Cardiac muscle cell (in vitro differentiated cells and primary cell): ENCODE measurements at regions not wholly inside any gene's neighbourhood (a gene's known extent, or its start where the extent isn't known, plus 50 kb on each side); places are given as distances from the start of the nearest gene placed in this dataset.
"Not testable (repeated sequence)": the region's sequence is repeated elsewhere in the genome, so short reads cannot be mapped to it uniquely, and the experiment has no call there.

Source experiments
- DNase-seq, 2 donors: peaks; one replicate each; pipeline versions ENCODE4 v3.0.0 to v3.0.0-alpha.2; 2010 to 2017; ENCODE audit warnings: low read depth in 1 of 2, low spot score in 1 of 2
- H3K27ac ChIP-seq: fragments of 200-600 bp; sonication (generic); 2 replicates; pipeline ENCODE4 v1.5.1; 2016
- H3K27me3 ChIP-seq: fragments of 200-600 bp; sonication (generic); 2 replicates; pipeline ENCODE4 v1.6.0; 2016; ENCODE audit warnings: control low read depth
- H3K36me3 ChIP-seq: fragments of 200-600 bp; sonication (generic); 2 replicates; pipeline ENCODE4 v1.5.1; 2016; ENCODE audit warnings: control low read depth
- H3K4me1 ChIP-seq: fragments of 200-600 bp; sonication (generic); 2 replicates; pipeline ENCODE4 v1.8.1; 2017; ENCODE audit warnings: low read depth, mild to moderate bottlenecking, mixed run types
- H3K4me3 ChIP-seq: fragments of 200-600 bp; sonication (generic); 2 replicates; pipeline ENCODE4 v1.5.1; 2016; ENCODE audit warnings: mild to moderate bottlenecking
- H3K9me3 ChIP-seq: fragments of 200-600 bp; sonication (generic); 2 replicates; pipeline ENCODE4 v1.5.1; 2017; ENCODE audit warnings: low read depth, mild to moderate bottlenecking, control low read depth
- CTCF ChIP-seq: IDR thresholded peaks from 2 replicates; pipeline ENCODE4 v1.5.1; 2012; ENCODE audit warnings: low read depth, mild to moderate bottlenecking, low read length

GRCh38 chr17:30720013-30720471, 104.5 kb downstream of the CRLF3 start:
- no peak for TF ChIP-seq CTCF
- no peak overlapping the region for H3K27ac ChIP-seq
- H3K4me3 ChIP-seq = no peak overlapping the region
- no peaks in the 10 kb centered on the region for H3K9me3 ChIP-seq
- H3K4me1 ChIP-seq = no peaks in the 10 kb centered on the region
- no peaks in the 10 kb centered on the region for H3K27me3 ChIP-seq
- H3K36me3 ChIP-seq = no peaks in the 10 kb centered on the region
- no peak for DNase-seq

- not testable (repeated sequence) for H3K4me3 ChIP-seq, H3K27me3 ChIP-seq, H3K9me3 ChIP-seq, H3K4me1 ChIP-seq, H3K27ac ChIP-seq, H3K36me3 ChIP-seq
- DNase-seq = peak; percentile 64 to 66
- peak; percentile 56 for TF ChIP-seq CTCF
Observed at GRCh38 chr17:30719131-30719973, 105.1 kb downstream of the CRLF3 start.

DNA sequence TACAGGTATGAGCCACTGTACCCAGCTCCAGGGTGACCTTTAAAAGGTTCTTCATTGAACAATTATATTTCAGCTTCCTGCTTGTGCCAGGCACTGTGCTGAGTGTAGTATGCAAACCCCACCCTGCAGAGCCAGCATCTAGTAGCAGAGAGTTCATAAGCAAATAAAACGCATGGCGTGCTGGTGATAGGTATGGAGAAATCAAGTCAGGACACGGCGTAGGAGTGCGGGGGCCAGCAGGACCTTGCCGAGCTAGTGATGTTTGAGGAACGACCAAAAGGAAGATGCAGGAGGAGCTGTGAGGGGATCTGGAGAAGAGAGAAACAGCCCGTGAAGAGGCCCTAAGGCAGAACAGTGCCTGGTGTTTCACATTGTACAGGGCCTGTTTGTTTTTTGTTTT, 105.8 kb downstream of the CRLF3 start:
- not testable (repeated sequence) for DNase-seq, H3K27me3 ChIP-seq, H3K4me3 ChIP-seq, H3K27ac ChIP-seq, H3K4me1 ChIP-seq, H3K9me3 ChIP-seq, H3K36me3 ChIP-seq

DNA sequence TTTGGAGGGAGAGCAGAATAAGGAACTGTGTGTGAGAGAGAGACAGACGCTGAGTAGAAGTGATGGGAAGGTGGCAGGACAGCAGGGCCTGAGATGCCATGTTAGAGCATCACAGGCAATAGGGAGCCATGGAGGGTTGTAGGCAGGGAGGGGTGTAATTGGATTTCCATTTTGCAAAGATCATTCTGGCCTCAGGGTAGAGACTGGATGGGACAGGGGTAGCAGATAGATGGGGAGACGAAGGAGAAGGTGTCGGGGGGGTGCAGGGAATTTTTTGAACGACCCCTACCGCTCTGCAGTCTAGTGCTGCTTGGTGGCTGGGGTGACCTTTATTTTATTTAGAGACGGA, 106.4 kb downstream of the CRLF3 start:
- H3K9me3 ChIP-seq = not testable (repeated sequence)

DNA sequence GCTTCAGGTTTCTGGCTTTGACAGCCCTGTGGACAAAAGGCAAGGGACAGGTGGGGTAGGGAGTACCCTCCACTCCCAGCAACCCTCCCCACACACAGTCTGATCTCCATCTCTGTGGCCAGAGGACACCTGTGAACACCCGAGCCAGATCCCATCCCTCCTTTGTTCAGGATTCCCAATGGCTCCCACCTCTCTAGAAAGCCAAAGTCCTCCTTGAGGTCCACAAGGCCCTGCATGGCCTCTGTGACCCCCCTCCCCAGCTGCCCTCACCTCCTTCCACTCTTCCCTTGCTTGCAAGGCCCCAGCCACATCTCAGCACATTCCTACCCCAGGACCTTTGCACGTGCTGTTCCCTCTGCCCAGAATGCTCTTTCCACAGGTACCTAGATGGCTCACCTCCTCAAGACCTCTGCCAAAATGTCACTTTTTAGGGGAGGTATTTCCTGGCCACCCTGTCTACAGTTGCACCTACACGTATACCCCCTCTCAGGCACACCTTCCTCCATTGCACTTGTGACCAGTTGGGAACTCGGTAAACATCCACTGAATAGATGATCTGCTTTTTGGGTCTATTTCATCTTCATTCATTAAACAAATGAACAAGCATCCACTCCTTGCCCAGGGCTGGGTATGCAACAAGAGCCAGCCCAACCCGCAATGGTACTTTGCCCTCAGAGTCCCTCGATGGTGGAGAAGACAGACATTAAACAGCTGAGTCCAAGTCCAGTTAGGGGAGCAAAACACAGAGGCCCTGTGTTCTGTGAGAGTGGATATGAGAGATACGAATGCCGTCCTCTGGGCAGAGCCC, 107.0 kb downstream of the CRLF3 start:
- H3K36me3 ChIP-seq = no peaks in the 10 kb centered on the region
- DNase-seq = no peak
- no peak for TF ChIP-seq CTCF
- no peak overlapping the region for H3K4me3 ChIP-seq
- no peaks in the 10 kb centered on the region for H3K27me3 ChIP-seq
- H3K9me3 ChIP-seq = no peaks in the 10 kb centered on the region
- H3K27ac ChIP-seq = no peak overlapping the region
- no peaks in the 10 kb centered on the region for H3K4me1 ChIP-seq

More for the DNA sequence above, 106.4 kb downstream of the CRLF3 start:
- H3K27me3 ChIP-seq, H3K4me3 ChIP-seq, H3K27ac ChIP-seq, DNase-seq, H3K4me1 ChIP-seq, H3K36me3 ChIP-seq: not testable (repeated sequence)

- H3K4me1 ChIP-seq = no peaks in the 10 kb centered on the region
- no peaks in the 10 kb centered on the region for H3K9me3 ChIP-seq
- H3K36me3 ChIP-seq = no peaks in the 10 kb centered on the region
- peak; percentile 27 for TF ChIP-seq CTCF
- no peaks in the 10 kb centered on the region for H3K27me3 ChIP-seq
- H3K27ac ChIP-seq = no peak overlapping the region
- H3K4me3 ChIP-seq = no peak overlapping the region
- no peak for DNase-seq
Observed at GRCh38 chr17:30716461-30717290, 107.8 kb downstream of the CRLF3 start.
